Motor neuron (in vitro differentiated cells): ENCODE measurements at regions not wholly inside any gene's neighbourhood (a gene's known extent, or its start where the extent isn't known, plus 50 kb on each side); places are given as distances from the start of the nearest gene placed in this dataset.

Experiments used
- ATAC-seq, 8 experiments: fragments of 200-7000 bp; cut with Tn5 transposase; replicated peaks in 6 of 8; 2 replicates each; pipeline ENCODE4 v1.8.0; 2021; ENCODE audit warnings: mild to moderate bottlenecking in 8 of 8, moderate library complexity in 8 of 8
- H3K27ac ChIP-seq, 2 donors: fragments of 250-450 bp; sonication (Bioruptor Pico); 2 replicates each; pipeline ENCODE4 v1.9.0; 2021; ENCODE audit warnings: antibody characterized with exemption in 2 of 2, mild to moderate bottlenecking in 2 of 2, moderate library complexity in 1 of 2
- H3K4me1 ChIP-seq, 2 donors: fragments of 250-450 bp; sonication (Bioruptor Pico); replicated peaks in 1 of 2; 2 replicates each; pipeline ENCODE4 v1.6.1; 2021; ENCODE audit warnings: antibody characterized with exemption in 2 of 2, mild to moderate bottlenecking in 2 of 2, moderate library complexity in 1 of 2
- H3K4me3 ChIP-seq, 5 donors: fragments of 250-450 bp; sonication (Bioruptor Pico); 2 replicates each; pipeline ENCODE4 v1.9.0; 2021; ENCODE audit warnings: antibody characterized with exemption in 5 of 5, mild to moderate bottlenecking in 5 of 5, moderate library complexity in 4 of 5
- WGBS, 10 experiments: fragments of 450-650 bp; shearing (Covaris generic); methylation state at CpG; one replicate each; pipeline ENCODE4 v1.0.0; 2022; 5-methylcytosine and 5-hydroxymethylcytosine counted together
- in situ Hi-C, 9 experiments: fragments of 400-800 bp; cut with MboI; loops; one replicate each; pipeline ENCODE4 v1.15.0; 2021; ENCODE audit warnings: low sequenced_read_pairs in 9 of 9, low pct_unique_long_range_greater_than_20kb in 2 of 9; ENCODE audit not compliant: unreplicated experiment in 9 of 9

DNA sequence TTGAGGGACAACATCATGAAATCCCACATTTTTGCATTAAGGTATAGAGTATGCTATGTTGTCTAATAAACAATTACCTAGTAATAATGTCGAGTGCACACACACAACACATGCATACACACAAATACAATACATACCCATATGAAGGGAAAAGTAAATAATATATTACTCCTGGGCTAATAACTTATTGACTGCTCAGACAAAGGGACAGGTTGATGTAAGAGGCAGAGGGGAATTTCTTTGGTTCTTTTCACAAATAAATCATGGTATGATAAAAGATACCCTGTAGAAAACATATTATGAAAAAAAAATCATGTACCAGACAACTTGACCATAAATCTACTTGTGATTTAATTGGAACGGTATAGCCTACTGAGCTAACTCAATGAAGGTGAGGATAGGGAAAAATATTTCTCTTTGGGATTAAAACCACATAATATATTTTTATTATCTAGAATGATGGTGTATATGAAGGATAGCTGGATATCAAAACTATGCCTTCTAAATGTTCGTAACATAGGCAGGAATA lies 398.7 kb upstream of the LRRTM4 start:
- 4 to 81% (median 66%) methylated on average over 1 to 3 of the region's 3 CpGs for WGBS, 10 experiments
- Histone ChIP-seq H3K27ac (no peak overlapping the region), H3K4me3 (no peak overlapping the region), H3K4me1 (peaks cover 0 to 14% of the 10 kb centered on the region in 2 donors)
- peak in 5 of 8 experiments; percentile 15 to 84 (median 69) for ATAC-seq
- in situ Hi-C loops: no loop called here

- WGBS, 10 experiments: 0 to 100% (median 90%) methylated on average over 1 of the region's 1 CpG; no CpG with 5 or more reads in 1 of the 10 experiments
Observed at GRCh38 chr2:77922567-77922966, 400.4 kb upstream of the LRRTM4 start.

DNA sequence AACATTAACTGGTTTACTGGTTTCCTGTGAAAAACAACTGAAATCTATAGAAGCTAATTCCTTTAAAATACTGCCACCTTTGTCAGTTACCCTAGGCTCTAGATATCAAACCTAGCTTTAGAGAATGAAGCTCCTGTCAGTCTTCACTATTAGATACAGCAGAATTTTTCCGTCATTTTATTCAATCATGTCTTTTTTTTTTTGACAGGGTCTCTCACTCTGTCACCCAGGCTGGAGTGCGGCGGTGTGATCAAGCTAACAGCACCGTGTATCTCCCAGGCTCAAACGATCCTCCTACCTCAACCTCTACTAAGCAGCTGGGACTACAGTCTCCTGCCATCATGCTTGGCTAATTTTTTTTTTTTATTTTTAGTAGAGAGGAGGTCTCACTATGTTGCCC lies 415.2 kb upstream of the LRRTM4 start:
- ATAC-seq: no peak
- in situ Hi-C loops: no loop called here
- WGBS, 10 experiments: 51 to 100% (median 96%) methylated on average over 1 to 5 of the region's 5 CpGs; no CpG with 5 or more reads in 2 of the 10 experiments
- no peaks in the 10 kb centered on the region for H3K4me1 ChIP-seq
- H3K4me3 ChIP-seq: no peak overlapping the region
- no peak overlapping the region for H3K27ac ChIP-seq

More at GRCh38 chr2:77922567-77922966, 400.4 kb upstream of the LRRTM4 start:
- Histone ChIP-seq H3K27ac (no peak overlapping the region), H3K4me3 (no peak overlapping the region), H3K4me1 (peaks cover 0 to 14% of the 10 kb centered on the region in 2 donors)
- in situ Hi-C loops: no loop called here
- no peak for ATAC-seq

GRCh38 chr2:77938462-77938861 lies 416.3 kb upstream of the LRRTM4 start:
- no peak overlapping the region for H3K4me3 ChIP-seq
- no peaks in the 10 kb centered on the region for H3K4me1 ChIP-seq
- no peak for ATAC-seq
- WGBS, 10 experiments: 0 to 82% (median 13%) methylated on average over 1 of the region's 1 CpG; no CpG with 5 or more reads in 3 of the 10 experiments
- in situ Hi-C loops: no loop called here
- H3K27ac ChIP-seq: no peak overlapping the region

DNA sequence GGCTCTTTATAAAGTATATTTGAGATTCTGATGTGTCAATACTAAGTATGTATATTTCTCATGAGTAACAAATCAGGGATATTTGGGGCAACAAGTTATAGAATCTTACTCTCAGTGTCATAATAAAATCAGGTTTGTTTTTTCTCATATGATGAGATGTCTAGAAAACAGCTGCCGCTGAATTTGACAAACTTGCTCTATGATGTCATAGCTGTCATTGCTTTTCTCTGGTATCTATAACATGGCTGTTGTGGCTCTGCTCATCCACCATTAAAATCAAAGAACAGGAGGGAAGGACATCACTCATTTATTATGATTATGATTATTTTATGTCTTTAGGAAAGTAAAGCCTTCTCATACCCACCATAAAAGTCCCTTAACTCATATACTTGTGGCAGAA lies 417.2 kb upstream of the LRRTM4 start:
- WGBS, 10 experiments: 20 to 100% (median 94%) methylated on average over 1 of the region's 1 CpG; no CpG with 5 or more reads in 4 of the 10 experiments

GRCh38 chr2:77939801-77940200 lies 417.6 kb upstream of the LRRTM4 start:
- no peak for ATAC-seq
- in situ Hi-C loops: no loop called here
- no peak overlapping the region for H3K4me3 ChIP-seq
- H3K27ac ChIP-seq: no peak overlapping the region
- H3K4me1 ChIP-seq: no peaks in the 10 kb centered on the region

More for the DNA sequence above, 417.2 kb upstream of the LRRTM4 start:
- Histone ChIP-seq H3K27ac (no peak overlapping the region), H3K4me1 (no peaks in the 10 kb centered on the region), H3K4me3 (no peak overlapping the region)
- no peak for ATAC-seq
- in situ Hi-C loops: no loop called here

DNA sequence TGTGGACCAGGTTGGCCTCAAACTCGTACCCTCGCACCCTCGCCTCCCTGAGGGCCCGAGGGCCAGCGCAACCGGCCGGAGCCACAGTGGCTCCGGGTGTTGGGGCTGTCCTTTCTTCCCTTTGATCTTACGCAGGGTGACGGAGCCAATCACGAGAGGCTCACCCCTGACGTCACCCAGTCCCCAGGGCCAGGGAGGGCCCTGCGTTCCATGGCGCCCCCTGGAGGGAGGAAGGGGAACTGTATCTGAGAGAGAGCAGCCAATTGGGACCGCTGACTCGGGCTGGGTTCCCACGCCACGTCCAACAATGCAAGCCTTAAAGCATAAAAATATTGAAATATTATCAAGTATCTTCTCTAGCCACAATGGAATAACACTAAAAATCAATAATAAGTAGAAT lies 432.8 kb upstream of the LRRTM4 start:
- no peak overlapping the region for H3K27ac ChIP-seq
- WGBS, 10 experiments: 46 to 98% (median 81%) methylated on average over 2 to 9 of the region's 18 CpGs; no CpG with 5 or more reads in 4 of the 10 experiments
- no peak overlapping the region for H3K4me3 ChIP-seq
- peaks cover 0 to 4% of the 10 kb centered on the region in 2 donors for H3K4me1 ChIP-seq
- no peak for ATAC-seq
- in situ Hi-C loops: no loop called here

GRCh38 chr2:77962943-77963342 lies 440.8 kb upstream of the LRRTM4 start:
- Histone ChIP-seq H3K4me3 (no peak overlapping the region), H3K4me1 (peaks cover 0 to 4% of the 10 kb centered on the region in 2 donors), H3K27ac (no peak overlapping the region)
- in situ Hi-C loops: no loop called here
- no peak for ATAC-seq

DNA sequence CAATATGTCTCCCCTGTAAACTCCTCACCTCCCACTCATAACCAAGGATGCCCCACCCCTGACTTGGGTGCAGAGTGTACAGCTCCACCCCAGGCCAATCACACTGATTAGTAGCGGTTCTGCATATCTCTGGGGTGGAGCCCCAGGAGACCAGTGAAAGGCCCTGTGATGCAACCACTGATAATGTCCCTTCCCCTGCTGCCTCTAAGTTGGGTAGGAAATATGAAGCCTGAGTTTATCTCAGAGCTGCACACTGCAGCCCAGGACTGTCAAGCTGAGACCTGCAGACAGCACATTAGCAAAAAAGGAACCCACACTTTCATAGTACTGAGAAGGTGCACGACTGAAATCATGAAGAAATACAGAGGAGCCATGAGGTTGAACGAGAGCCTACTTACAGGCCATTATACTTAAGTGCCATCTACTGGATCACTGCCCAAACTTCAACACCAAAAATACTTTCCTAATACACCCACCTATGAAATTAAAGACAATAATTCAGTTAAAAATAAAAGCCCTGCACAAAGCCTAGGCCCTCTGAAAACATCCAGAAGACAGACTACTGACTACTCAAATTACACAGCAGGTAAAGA lies 455.4 kb upstream of the LRRTM4 start:
- no peak for ATAC-seq
- no peaks in the 10 kb centered on the region for H3K4me1 ChIP-seq
- H3K27ac ChIP-seq: no peak overlapping the region
- WGBS, 10 experiments: 0 to 67% (median 45%) methylated on average over 2 to 3 of the region's 3 CpGs; no CpG with 5 or more reads in 6 of the 10 experiments
- in situ Hi-C loops: no loop called here
- no peak overlapping the region for H3K4me3 ChIP-seq

- Histone ChIP-seq H3K27ac (no peak overlapping the region), H3K4me1 (no peaks in the 10 kb centered on the region), H3K4me3 (no peak overlapping the region)
- in situ Hi-C loops: no loop called here
- no peak for ATAC-seq
Observed at GRCh38 chr2:77995161-77995560, 473.0 kb upstream of the LRRTM4 start.

- Histone ChIP-seq H3K4me3 (no peak overlapping the region), H3K4me1 (no peaks in the 10 kb centered on the region), H3K27ac (no peak overlapping the region)
- in situ Hi-C loops: no loop called here
- WGBS, 10 experiments: 0 to 75% (median 43%) methylated on average over 1 of the region's 1 CpG; no CpG with 5 or more reads in 3 of the 10 experiments
- ATAC-seq: no peak
Observed at GRCh38 chr2:77999376-77999775, 477.2 kb upstream of the LRRTM4 start.

DNA sequence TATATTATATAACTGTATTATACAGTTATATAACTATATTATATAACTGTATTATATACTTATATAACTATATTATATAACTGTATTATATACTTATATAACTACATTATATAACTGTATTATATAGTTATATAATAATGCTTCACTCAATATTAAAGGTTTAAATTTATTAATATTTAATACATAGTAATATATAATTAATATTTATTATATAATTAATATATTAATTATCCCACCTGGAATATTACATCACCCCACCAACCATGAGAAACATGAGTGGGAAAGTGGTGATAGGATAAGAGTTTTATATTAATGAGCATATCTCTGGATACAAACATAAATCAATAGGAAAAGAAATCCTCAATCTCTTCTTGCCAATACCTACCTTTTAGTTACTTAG lies 487.1 kb upstream of the LRRTM4 start:
- no peak overlapping the region for H3K27ac ChIP-seq
- in situ Hi-C loops: no loop called here
- H3K4me1 ChIP-seq: no peaks in the 10 kb centered on the region
- no peak overlapping the region for H3K4me3 ChIP-seq
- no peak for ATAC-seq

- ATAC-seq: no peak
- Histone ChIP-seq H3K27ac (no peak overlapping the region), H3K4me3 (no peak overlapping the region), H3K4me1 (no peaks in the 10 kb centered on the region)
- in situ Hi-C loops: no loop called here
- 20 to 100% (median 60%) methylated on average over 1 to 2 of the region's 2 CpGs; no CpG with 5 or more reads in 1 of the 10 experiments for WGBS, 10 experiments
Observed at GRCh38 chr2:78011251-78011650, 489.1 kb upstream of the LRRTM4 start.

DNA sequence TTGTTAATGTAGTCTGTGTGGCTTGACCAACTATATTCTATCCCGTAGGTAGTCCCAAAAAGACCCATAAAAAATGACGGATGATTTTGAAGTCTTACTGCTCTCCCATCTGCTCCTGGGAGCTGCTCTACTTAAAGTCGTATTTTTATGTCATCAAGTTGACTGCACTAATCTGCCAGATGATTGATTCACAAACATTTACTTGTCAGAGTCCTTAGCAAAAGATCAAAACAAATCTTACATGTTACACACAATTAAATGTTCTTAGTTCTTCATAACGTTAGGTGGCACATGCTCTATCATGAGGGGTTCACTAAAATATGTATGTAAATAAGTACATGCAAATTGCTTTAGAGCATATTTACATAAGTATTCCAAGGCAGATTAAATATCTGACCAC lies 498.3 kb upstream of the LRRTM4 start:
- ATAC-seq: peak in 1 of 8 experiments; percentile 24
- H3K4me1 ChIP-seq: no peaks in the 10 kb centered on the region
- no peak overlapping the region for H3K4me3 ChIP-seq
- WGBS, 10 experiments: 0 to 100% (median 75%) methylated on average over 1 to 4 of the region's 4 CpGs
- H3K27ac ChIP-seq: no peak overlapping the region
- in situ Hi-C loops: no loop called here
